Stimulated activated CD4-positive, alpha-beta T cell treated with anti-CD3 and anti-CD28 coated beads, Interleukin-12 subunit alpha, Interleukin-12 subunit beta, amount 100 ng/mL, for 48 hours (primary cell): ENCODE measurements at regions not wholly inside any gene's neighbourhood (a gene's known extent, or its start where the extent isn't known, plus 50 kb on each side); places are given as distances from the start of the nearest gene placed in this dataset.
"Not testable (repeated sequence)": the region's sequence is repeated elsewhere in the genome, so short reads cannot be mapped to it uniquely, and the experiment has no call there.

Source experiments
- DNase-seq, 3 donors: peaks; one replicate each; pipeline ENCODE4 v3.0.0-alpha.2; 2020; ENCODE audit warnings: low read depth in 2 of 3, low spot score in 1 of 3

GRCh38 chr18:39162013-39162827 lies 1596.6 kb upstream of the CELF4 start:
- no peak for DNase-seq

GRCh38 chr18:39149211-39149806 lies 1583.7 kb upstream of the CELF4 start:
- no peak for DNase-seq

- no peak for DNase-seq
Measured at GRCh38 chr18:39134255-39134654, 1568.7 kb upstream of the CELF4 start.

DNA sequence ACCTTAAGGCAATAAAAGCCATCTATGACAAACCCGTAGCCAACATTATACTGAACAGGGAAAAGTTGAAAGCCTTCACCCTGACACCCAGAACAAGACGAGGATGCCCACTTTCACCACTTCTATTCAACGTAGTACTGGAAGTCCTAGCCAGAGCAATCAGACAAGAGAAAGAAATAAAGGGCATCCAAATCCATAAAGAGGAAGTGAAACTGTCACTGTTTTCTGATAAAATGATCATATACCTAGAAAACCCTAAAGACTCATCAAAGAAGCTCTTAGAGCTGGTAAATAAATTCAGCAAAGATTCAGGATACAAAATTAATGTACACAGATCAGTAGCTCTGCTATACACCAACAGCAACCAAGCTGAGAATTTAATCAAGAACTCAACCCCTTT lies 1561.9 kb upstream of the CELF4 start:
- not testable (repeated sequence) for DNase-seq

GRCh38 chr18:39113790-39114189 lies 1548.2 kb upstream of the CELF4 start:
- DNase-seq: no peak

DNA sequence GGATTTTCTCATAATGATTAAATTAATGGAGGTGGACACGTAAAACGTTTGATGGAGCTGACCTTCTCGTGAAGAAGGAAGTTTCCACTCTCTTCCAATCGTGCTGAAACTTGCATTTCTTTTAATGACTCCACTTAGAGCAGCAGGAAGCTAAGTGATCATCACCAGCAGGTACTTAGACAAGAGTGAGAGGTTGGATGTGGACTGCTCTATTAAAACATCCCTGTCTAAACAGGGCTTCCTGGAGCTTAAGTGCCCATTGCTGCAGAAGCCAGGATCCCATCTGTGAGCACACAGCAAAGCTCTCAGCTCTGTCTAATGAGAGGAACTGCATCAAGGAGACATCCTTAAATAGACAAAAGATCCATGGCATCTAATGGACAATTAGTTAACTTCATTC lies 1539.5 kb upstream of the CELF4 start:
- no peak for DNase-seq

- no peak for DNase-seq
Measured at GRCh38 chr18:39072970-39073369, 1507.4 kb upstream of the CELF4 start.

- DNase-seq: no peak
Measured at GRCh38 chr18:39062426-39062825, 1496.8 kb upstream of the CELF4 start.

- DNase-seq: no peak
Measured at GRCh38 chr18:39058386-39059000, 1492.9 kb upstream of the CELF4 start.

- DNase-seq: no peak
Measured at GRCh38 chr18:39057423-39058064, 1491.9 kb upstream of the CELF4 start.

DNA sequence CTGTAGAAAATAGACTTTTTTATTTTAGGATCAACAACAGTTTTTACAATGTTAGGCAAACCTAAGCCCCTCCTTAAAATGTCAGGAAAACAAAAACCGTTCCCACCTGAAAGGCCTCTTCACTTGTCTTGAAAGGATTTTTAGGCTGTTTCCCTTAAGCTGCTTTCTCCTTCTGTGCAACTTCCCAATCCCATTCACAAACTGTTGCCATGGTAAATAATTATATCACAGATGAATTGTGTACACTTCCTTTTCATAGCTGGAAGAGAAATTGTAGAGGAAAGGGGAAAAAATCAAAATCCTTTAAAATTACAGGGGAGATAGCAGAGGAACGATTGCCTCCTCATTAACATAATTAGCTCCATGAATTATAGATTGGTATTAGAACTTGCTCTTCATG lies 1488.0 kb upstream of the CELF4 start:
- no peak for DNase-seq

- DNase-seq: no peak
Measured at GRCh38 chr18:39051013-39051412, 1485.4 kb upstream of the CELF4 start.

- no peak for DNase-seq
Measured at GRCh38 chr18:39039813-39040212, 1474.2 kb upstream of the CELF4 start.

DNA sequence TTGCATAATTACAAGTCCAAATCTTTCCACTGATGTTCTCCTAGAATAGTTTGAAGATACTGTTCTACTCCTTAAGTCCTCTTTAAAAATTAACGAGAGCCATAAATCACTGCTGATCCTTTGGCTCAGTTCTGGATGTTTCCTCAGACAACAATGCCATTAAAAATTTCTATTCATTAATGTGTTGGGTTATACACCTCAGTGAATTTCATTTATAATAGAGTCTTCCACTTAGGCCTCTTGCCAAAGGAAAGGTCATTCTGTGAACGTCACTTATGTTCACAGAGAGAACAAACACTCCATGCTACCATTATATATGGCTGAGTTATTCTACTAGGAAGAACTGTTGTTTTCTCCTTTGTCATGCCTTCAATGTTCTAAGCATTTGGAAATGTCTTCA lies 1472.3 kb upstream of the CELF4 start:
- no peak for DNase-seq

GRCh38 chr18:39033312-39033711 lies 1467.7 kb upstream of the CELF4 start:
- DNase-seq: no peak

- no peak for DNase-seq
Measured at GRCh38 chr18:39031647-39032046, 1466.0 kb upstream of the CELF4 start.

GRCh38 chr18:39030124-39030655 lies 1464.6 kb upstream of the CELF4 start:
- DNase-seq: no peak

- DNase-seq: no peak
Measured at GRCh38 chr18:39025531-39025930, 1459.9 kb upstream of the CELF4 start.

GRCh38 chr18:39019989-39020388 lies 1454.4 kb upstream of the CELF4 start:
- no peak for DNase-seq

- no peak for DNase-seq
Measured at GRCh38 chr18:39007031-39007902, 1441.7 kb upstream of the CELF4 start.

DNA sequence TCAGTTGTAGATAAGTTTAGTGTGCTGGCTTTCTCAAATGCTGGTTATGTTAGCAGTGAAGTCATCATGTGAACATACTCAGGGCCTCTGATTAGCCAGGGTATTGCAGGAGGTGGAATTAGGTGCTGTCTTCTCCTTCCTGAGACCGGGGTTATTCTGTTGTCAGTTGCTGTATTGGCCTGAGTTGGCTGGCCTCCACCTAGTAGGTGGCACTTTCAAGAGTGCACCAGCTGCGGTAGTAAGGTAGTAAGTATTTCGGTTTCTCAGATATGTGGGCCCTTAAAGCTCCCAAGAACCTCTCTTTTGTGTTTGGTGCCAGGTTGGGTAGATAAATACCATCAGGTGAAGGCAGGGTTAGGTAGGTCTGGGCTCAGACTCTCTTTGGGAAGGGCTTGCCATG lies 1430.5 kb upstream of the CELF4 start:
- no peak for DNase-seq
